NT2/D1 (cell line): ENCODE measurements at regions not wholly inside any gene's neighbourhood (a gene's known extent, or its start where the extent isn't known, plus 50 kb on each side); places are given as distances from the start of the nearest gene placed in this dataset.

Experiments
- DNase-seq: peaks from one replicate; pipeline ENCODE4 v3.0.0-alpha.2; 2011; ENCODE audit warnings: low read depth, low spot score
- H3K27me3 ChIP-seq: 2 replicates; pipeline ENCODE4 v1.6.0; 2011; ENCODE audit warnings: mild to moderate bottlenecking; ENCODE audit not compliant: insufficient read length, insufficient read depth
- H3K36me3 ChIP-seq: 2 replicates; pipeline ENCODE4 v1.6.1; 2011; ENCODE audit warnings: mild to moderate bottlenecking, low read length, mixed read lengths; ENCODE audit not compliant: insufficient read depth, insufficient read length
- H3K4me1 ChIP-seq: 2 replicates; pipeline ENCODE4 v1.5.1; 2011; ENCODE audit not compliant: insufficient read depth, insufficient read length
- H3K4me3 ChIP-seq: 2 replicates; pipeline ENCODE4 v1.5.1; 2011; ENCODE audit warnings: low read depth; ENCODE audit not compliant: insufficient read length
- H3K9ac ChIP-seq: 2 replicates; pipeline ENCODE4 v1.6.0; 2011; ENCODE audit warnings: low read depth; ENCODE audit not compliant: insufficient read length
- H3K9me3 ChIP-seq: 2 replicates; pipeline ENCODE4 v1.5.1; 2011; ENCODE audit warnings: mild to moderate bottlenecking, low read length; ENCODE audit not compliant: insufficient read depth
- SUZ12 ChIP-seq: IDR thresholded peaks from 2 replicates; pipeline ENCODE4 v1.6.1; 2011; ENCODE audit not compliant: insufficient read length, insufficient read depth; ENCODE audit errors: extremely low read depth
- YY1 ChIP-seq: IDR thresholded peaks from 2 replicates; pipeline ENCODE4 v1.6.1; 2011; ENCODE audit not compliant: insufficient read length, insufficient read depth
- ZNF274 ChIP-seq: IDR thresholded peaks from 2 replicates; pipeline ENCODE4 v1.6.1; 2011; ENCODE audit warnings: mild to moderate bottlenecking, low read depth, low read length

DNA sequence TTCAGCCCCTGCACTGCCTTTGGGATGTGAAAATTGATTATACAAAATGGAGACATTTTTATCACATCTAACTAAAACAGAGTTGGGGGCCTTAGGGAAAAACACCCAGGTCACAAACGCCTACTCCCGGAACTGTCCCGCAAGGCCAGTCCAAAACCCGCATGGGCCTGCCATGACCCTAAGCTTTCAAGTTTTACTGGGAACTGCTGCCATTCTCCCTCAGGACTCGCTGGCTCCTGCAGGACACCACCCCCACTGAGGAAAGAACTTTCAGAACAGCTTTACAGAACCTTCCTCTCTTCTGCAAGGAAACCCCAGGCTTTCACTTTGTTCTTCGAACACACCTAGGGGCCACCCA lies 320.4 kb upstream of the HS6ST1 start:
- no peak for TF ChIP-seq SUZ12
- TF ChIP-seq YY1, result peak; percentile 49
- H3K4me3 ChIP-seq, result no peak overlapping the region
- no peaks in the 10 kb centered on the region for H3K27me3 ChIP-seq
- no peak for DNase-seq
- H3K4me1 ChIP-seq, result peaks cover 31% of the 10 kb centered on the region
- no peaks in the 10 kb centered on the region for H3K9me3 ChIP-seq
- peak overlapping the region; percentile 62 for H3K9ac ChIP-seq
- H3K36me3 ChIP-seq, result no peaks in the 10 kb centered on the region

DNA sequence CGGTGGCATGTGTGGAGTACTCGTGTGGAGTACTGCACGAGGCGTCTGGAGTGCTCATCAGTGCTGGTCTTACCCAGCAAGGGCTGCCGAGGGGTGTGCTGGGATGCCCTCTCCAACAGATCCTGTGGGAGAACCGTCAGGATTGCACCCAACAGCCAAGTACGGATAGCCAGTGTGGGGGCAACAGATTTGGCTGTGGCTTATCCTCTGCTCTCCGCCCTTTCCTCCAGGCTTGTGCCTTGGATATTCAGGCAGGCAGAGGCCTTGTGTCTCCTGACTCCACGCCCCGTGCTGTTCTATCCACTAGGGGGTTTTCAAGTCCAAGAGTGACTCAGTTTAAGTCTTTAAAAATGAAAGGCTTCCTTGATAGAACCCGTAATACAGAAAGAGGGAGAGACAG lies 321.0 kb upstream of the HS6ST1 start:
- no peak for DNase-seq
- H3K4me3 ChIP-seq, result no peak overlapping the region
- peak overlapping the region; percentile 62 for H3K9ac ChIP-seq
- TF ChIP-seq ZNF274, result no peak
- no peak for TF ChIP-seq YY1
- no peak for TF ChIP-seq SUZ12
- peaks cover 31% of the 10 kb centered on the region for H3K4me1 ChIP-seq
- H3K27me3 ChIP-seq, result no peaks in the 10 kb centered on the region
- H3K9me3 ChIP-seq, result no peaks in the 10 kb centered on the region
- H3K36me3 ChIP-seq, result no peaks in the 10 kb centered on the region

DNA sequence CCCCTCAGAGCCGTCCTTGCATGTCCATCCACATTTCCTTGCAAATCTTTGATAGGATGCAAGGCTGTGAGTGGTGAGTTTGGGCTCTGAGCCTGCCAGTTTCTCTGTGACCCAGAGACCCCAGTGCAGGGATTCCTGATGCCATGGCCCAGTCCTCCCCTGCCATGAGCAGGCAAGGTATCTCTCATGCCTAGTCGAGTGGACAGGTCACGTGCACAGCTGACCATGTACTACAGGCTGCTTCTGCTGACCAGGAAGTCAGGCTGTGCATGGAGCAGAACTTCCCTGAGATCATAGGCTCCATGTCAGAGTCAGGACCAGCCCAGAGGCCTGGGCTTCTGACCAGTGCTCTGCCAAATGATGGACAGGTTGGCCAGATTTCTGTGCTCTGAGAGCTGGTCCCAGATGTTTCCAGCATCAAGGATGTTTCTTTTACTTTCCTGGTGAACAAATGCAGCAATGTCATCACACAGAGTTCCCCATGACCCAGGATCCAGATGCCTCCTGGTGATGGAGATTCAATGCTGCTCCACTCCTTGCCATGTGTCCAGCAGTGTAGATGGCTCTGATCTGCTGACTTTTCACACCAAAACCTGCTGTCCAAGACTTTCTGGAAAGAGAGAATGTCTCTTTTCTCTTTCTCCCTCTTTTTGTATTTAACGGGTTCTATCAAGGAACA lies 321.6 kb upstream of the HS6ST1 start:
- H3K4me3 ChIP-seq, result no peak overlapping the region
- no peak overlapping the region for H3K9ac ChIP-seq
- no peaks in the 10 kb centered on the region for H3K27me3 ChIP-seq
- TF ChIP-seq YY1 (no peak), SUZ12 (no peak), ZNF274 (no peak)
- H3K9me3 ChIP-seq, result no peaks in the 10 kb centered on the region
- H3K4me1 ChIP-seq, result peaks cover 31% of the 10 kb centered on the region
- DNase-seq, result no peak
- no peaks in the 10 kb centered on the region for H3K36me3 ChIP-seq

DNA sequence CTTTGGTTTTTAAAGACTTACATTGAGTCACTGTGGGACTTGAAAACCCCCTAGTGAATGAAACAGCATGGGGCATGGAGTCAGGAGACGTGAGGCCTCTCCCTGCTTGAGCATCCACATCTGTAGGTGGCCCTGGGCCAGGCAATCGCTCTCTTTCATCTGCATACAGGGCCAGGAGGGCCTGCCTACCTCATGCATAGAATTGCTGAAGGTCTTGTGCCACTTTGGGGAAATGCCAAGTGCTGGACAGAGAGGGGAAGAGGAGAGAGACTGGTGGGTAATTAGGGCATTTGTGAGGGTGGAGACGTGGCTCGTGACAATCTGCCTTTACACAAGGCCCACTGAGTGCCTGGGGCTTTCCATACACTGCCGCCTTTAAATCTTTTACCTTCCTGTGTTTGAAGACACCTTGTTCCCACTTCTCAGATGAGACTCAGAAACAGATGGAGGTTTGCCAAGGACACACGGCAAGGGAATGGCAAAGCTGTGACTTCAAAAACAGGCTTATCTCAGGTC lies 322.2 kb upstream of the HS6ST1 start:
- TF ChIP-seq ZNF274 (no peak), SUZ12 (no peak), YY1 (no peak)
- DNase-seq, result no peak
- H3K4me3 ChIP-seq, result no peak overlapping the region
- no peak overlapping the region for H3K9ac ChIP-seq
- H3K4me1 ChIP-seq, result peaks cover 31% of the 10 kb centered on the region
- no peaks in the 10 kb centered on the region for H3K36me3 ChIP-seq
- H3K27me3 ChIP-seq, result no peaks in the 10 kb centered on the region
- H3K9me3 ChIP-seq, result no peaks in the 10 kb centered on the region

DNA sequence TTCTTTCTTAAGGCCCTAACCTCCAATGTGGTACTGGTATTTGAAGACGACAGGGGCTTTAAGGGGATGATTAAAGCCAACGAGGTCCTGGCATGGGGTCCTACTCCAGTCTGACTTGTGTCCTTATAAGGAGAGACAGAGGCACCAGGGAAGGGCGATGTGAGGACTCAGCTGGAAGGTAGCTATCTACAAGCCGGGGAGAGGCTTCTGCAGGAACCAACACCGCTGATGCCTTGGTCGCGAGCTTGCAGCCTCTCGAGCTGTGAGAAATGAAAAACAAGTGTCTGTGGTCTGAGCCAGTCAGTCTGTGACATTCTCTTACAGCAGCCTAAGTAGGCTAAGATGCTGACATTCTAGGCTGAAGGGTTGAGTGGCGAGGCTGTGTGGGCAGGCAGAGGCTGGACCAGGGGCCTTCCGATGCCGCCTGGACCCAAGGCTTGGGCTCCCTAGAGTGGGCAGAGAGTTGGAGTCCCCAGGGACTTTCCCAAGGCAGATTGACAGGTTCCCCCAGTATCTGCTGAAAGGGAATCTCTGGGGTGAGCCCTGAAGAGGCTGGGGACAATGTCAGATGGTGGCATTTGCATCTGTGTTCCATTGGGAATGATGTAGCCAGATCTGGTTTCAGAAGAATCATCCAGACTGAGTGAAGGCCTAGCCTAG lies 322.9 kb upstream of the HS6ST1 start:
- TF ChIP-seq SUZ12, result no peak
- no peak for TF ChIP-seq ZNF274
- TF ChIP-seq YY1, result no peak
- no peak for DNase-seq
- Histone ChIP-seq H3K36me3 (no peaks in the 10 kb centered on the region), H3K4me3 (no peak overlapping the region), H3K4me1 (peaks cover 31% of the 10 kb centered on the region), H3K27me3 (no peaks in the 10 kb centered on the region), H3K9ac (peak overlapping the region; percentile 6), H3K9me3 (no peaks in the 10 kb centered on the region)

DNA sequence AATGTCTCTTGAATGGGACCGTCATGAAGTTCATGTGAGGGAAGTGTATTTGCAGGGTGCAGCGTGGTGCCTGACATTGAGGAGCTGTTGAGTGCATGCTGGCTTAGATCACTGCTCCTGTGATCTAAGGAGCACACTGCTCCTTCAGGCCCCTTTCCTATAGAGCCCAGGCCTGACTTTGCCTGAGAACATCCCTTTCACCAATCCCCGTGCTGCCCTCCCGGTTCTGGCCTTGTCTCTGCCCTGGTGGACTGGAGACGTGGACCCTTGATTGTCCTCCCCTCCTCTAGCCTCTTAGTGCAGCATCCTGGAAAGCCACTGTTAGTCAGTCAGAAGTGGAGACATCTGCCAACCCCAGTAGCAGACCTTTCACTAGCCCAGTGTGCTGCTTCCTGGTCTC lies 323.6 kb upstream of the HS6ST1 start:
- no peak overlapping the region for H3K4me3 ChIP-seq
- H3K9ac ChIP-seq, result no peak overlapping the region
- H3K27me3 ChIP-seq, result no peaks in the 10 kb centered on the region
- TF ChIP-seq ZNF274 (no peak), YY1 (no peak), SUZ12 (no peak)
- no peak for DNase-seq
- no peaks in the 10 kb centered on the region for H3K36me3 ChIP-seq
- H3K4me1 ChIP-seq, result peaks cover 27% of the 10 kb centered on the region
- no peaks in the 10 kb centered on the region for H3K9me3 ChIP-seq

DNA sequence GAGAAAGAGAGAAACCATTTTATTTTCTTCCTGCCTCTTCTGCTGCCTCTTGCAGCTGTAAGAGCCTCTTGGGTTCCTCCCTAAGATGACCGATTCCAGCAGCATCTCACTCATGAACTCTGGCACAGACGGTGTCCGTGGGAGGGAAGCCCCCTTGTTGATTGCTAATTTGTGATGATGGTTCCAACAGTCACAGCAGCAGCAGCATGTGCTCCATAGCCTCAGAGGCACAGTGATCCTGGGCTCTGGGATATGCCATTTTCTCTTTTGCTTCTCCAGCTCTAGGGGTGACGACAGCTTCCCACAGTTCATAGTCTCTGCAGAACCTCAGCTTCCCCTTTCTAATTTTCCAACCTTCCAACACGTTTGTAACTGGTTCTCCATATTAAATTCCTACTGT lies 324.2 kb upstream of the HS6ST1 start:
- Histone ChIP-seq H3K9ac (no peak overlapping the region), H3K4me1 (peaks cover 27% of the 10 kb centered on the region), H3K36me3 (no peaks in the 10 kb centered on the region), H3K9me3 (no peaks in the 10 kb centered on the region), H3K27me3 (no peaks in the 10 kb centered on the region), H3K4me3 (no peak overlapping the region)
- no peak for DNase-seq
- TF ChIP-seq SUZ12, result no peak
- TF ChIP-seq ZNF274, result no peak
- TF ChIP-seq YY1, result no peak
